GM12878 (cell line): ENCODE measurements at regions not wholly inside any gene's neighbourhood (a gene's known extent, or its start where the extent isn't known, plus 50 kb on each side); places are given as distances from the start of the nearest gene placed in this dataset.
A peak's percentile ranks its signal among the peaks of the same experiment; 100 is the strongest.

ENCODE experiments used
- ATAC-seq: fragments of 200-7000 bp; cut with Tn5 transposase; 3 replicates; pipeline ENCODE4 v1.9.1; 2020; ENCODE audit warnings: mild to moderate bottlenecking, moderate library complexity
- BruUV-seq: library from RNA; stranded (reverse); fragments of 400-500 nt; replicated peaks from 2 replicates; lab custom pipeline; 2021; lab: Mats Ljungman, UMichigan
- CTCF ChIA-PET: fragments of 300-600 bp; sonication (Branson Sonifier 250); formaldehyde crosslinking; extraction: SDS; loops from one replicate; lab custom pipeline; 2021; ENCODE audit warnings: inconsistent platforms; lab: Yijun Ruan, JAX
- POLR2A ChIA-PET: fragments of 350-600 bp; formaldehyde crosslinking; extraction: SDS; loops from one replicate; lab custom pipeline; 2021; ENCODE audit warnings: inconsistent platforms; lab: Charles Lee
- RAD21 ChIA-PET: fragments of 300-600 bp; sonication (Branson Sonifier 250); formaldehyde crosslinking; loops from one replicate; lab custom pipeline; 2023; ENCODE audit warnings: antibody characterized with exemption; ENCODE audit not compliant: unreplicated experiment; lab: Charles Lee
- SMC1A ChIA-PET: fragments of 300-600 bp; sonication (Branson Sonifier 250); formaldehyde crosslinking; loops from one replicate; lab custom pipeline; 2023; ENCODE audit not compliant: unreplicated experiment, uncharacterized antibody; lab: Charles Lee
- DNase-seq: peaks from one replicate; pipeline ENCODE4 v3.0.0-alpha.2; 2011; ENCODE audit warnings: low read depth, low spot score
- FAIRE-seq: peaks from 3 replicates; lab custom pipeline; 2011; peaks lifted over from hg19 to GRCh38; lab: Jason Lieb, UNC
- H2AFZ ChIP-seq: 2 replicates; pipeline ENCODE4 v1.6.0; 2011; ENCODE audit warnings: low read depth, low read length, control low read depth; ENCODE audit not compliant: control insufficient read depth
- H3K27ac ChIP-seq: 2 replicates; pipeline ENCODE4 v1.5.1; 2011; ENCODE audit warnings: control low read depth; ENCODE audit not compliant: control insufficient read depth, insufficient read depth
- H3K27me3 ChIP-seq, 2 experiments: replicated peaks in 1 of 2; 2 replicates each; pipeline versions ENCODE4 v1.6.0 to v1.6.1; 2011; ENCODE audit warnings: low read length in 1 of 2; ENCODE audit not compliant: control insufficient read depth in 2 of 2, insufficient read depth in 2 of 2
- H3K36me3 ChIP-seq, 2 experiments: 2 replicates each; pipeline ENCODE4 v1.5.1; 2011; ENCODE audit warnings: low read length in 1 of 2; ENCODE audit not compliant: control insufficient read depth in 2 of 2, insufficient read depth in 2 of 2
- H3K4me1 ChIP-seq: 2 replicates; pipeline ENCODE4 v1.6.1; 2011; ENCODE audit warnings: mild to moderate bottlenecking, low read length, moderate library complexity, mixed read lengths; ENCODE audit not compliant: control insufficient read depth, insufficient read depth
- H3K4me2 ChIP-seq: 2 replicates; pipeline ENCODE4 v1.6.0; 2011; ENCODE audit warnings: control low read depth; ENCODE audit not compliant: control insufficient read depth, insufficient read depth
- H3K4me3 ChIP-seq: fragments of 200-600 bp; sonication (generic); 2 replicates; pipeline ENCODE4 v1.5.1; 2016
- H3K79me2 ChIP-seq: 2 replicates; pipeline ENCODE4 v1.6.0; 2011; ENCODE audit warnings: low read length; ENCODE audit not compliant: control insufficient read depth, insufficient read depth
- H3K9ac ChIP-seq: 2 replicates; pipeline ENCODE4 v1.8.0; 2011; ENCODE audit warnings: low read length, control low read depth, mixed read lengths; ENCODE audit not compliant: control insufficient read depth, insufficient read depth
- H3K9me3 ChIP-seq: replicated peaks from 3 replicates; pipeline ENCODE4 v1.5.1; 2011; ENCODE audit warnings: mild to moderate bottlenecking, low read length; ENCODE audit not compliant: control insufficient read depth, insufficient read depth
- H4K20me1 ChIP-seq: 2 replicates; pipeline ENCODE4 v1.6.0; 2011; ENCODE audit not compliant: control insufficient read depth, insufficient read depth
- BHLHE40 ChIP-seq, 2 experiments: fragments of 450-650 bp in 1 of 2; IDR thresholded peaks; 2 replicates each; pipeline ENCODE4 v1.6.1; 2011 to 2017; ENCODE audit warnings: low read depth in 2 of 2, borderline replicate concordance in 1 of 2, improper control_type of control experiment in 1 of 2, low read length in 1 of 2, mild to moderate bottlenecking in 1 of 2
- DPF2 ChIP-seq: fragments of 450-650 bp; IDR thresholded peaks from 2 replicates; pipeline ENCODE4 v1.6.1; 2017; ENCODE audit warnings: mild to moderate bottlenecking
- IKZF2 ChIP-seq, 2 experiments: fragments of 450-650 bp; IDR thresholded peaks; 2 replicates each; pipeline ENCODE4 v1.6.1; 2017; ENCODE audit warnings: mild to moderate bottlenecking in 2 of 2, moderate library complexity in 2 of 2
- KLF5 ChIP-seq: fragments of 450-650 bp; IDR thresholded peaks from 2 replicates; pipeline ENCODE4 v1.6.1; 2014; ENCODE audit warnings: mild to moderate bottlenecking; ENCODE audit not compliant: partially characterized antibody
- MYC ChIP-seq: IDR thresholded peaks from 2 replicates; pipeline ENCODE4 v1.6.1; 2011; ENCODE audit warnings: mild to moderate bottlenecking, low read length, moderate library complexity, inconsistent platforms; ENCODE audit not compliant: insufficient read depth, insufficient replicate concordance, insufficient read length, severe bottlenecking
- NR2C2 ChIP-seq: IDR thresholded peaks from 2 replicates; pipeline ENCODE4 v1.6.1; 2011; ENCODE audit warnings: borderline replicate concordance, low read depth; ENCODE audit not compliant: control insufficient read depth, insufficient read length
- POLR2AphosphoS5 ChIP-seq: IDR thresholded peaks from 2 replicates; pipeline ENCODE4 v1.6.1; 2011; ENCODE audit warnings: mild to moderate bottlenecking, low read length, inconsistent platforms
- RUNX3 ChIP-seq: IDR thresholded peaks from 2 replicates; pipeline ENCODE4 v1.6.1; 2012; ENCODE audit warnings: low read length, inconsistent platforms
- SRF ChIP-seq, 2 experiments: IDR thresholded peaks; 2 replicates each; pipeline ENCODE4 v1.6.1; 2011; ENCODE audit warnings: low read depth in 2 of 2, low read length in 2 of 2, mild to moderate bottlenecking in 1 of 2, moderate library complexity in 1 of 2
- TBL1XR1 ChIP-seq: IDR thresholded peaks from 2 replicates; pipeline ENCODE4 v1.6.1; 2012; ENCODE audit warnings: low read depth, low read length, improper control_type of control experiment
- ZBED1 ChIP-seq: IDR thresholded peaks from 2 replicates; pipeline ENCODE4 v1.6.1; 2016; ENCODE audit warnings: borderline replicate concordance
- WGBS: methylation state at CpG from one replicate; pipeline ENCODE4 v1.1.6; 2016; ENCODE audit warnings: low lambda C conversion rate; ENCODE audit not compliant: insufficient replicate concordance, insufficient coverage; ENCODE audit errors: missing lambda C conversion rate; 5-methylcytosine and 5-hydroxymethylcytosine counted together
- in situ Hi-C: fragments of 300-500 bp; cut with MboI; formaldehyde crosslinking; loops from 9 replicates; pipeline ENCODE4 v1.14.3; 2018; ENCODE audit warnings: mixed read lengths
- intact Hi-C: fragments of 100-400 bp; cut with micrococcal nuclease; formaldehyde crosslinking; loops from one replicate; pipeline ENCODE4 v1.14.2; 2022; ENCODE audit not compliant: unreplicated experiment
- TF ChIP-seq, protein P1 (sequence below): IDR thresholded peaks from 2 replicates; pipeline ENCODE4 v1.6.1; 2012; ENCODE audit warnings: low read depth, low read length, improper control_type of control experiment
- TF ChIP-seq, protein P2 (sequence below): fragments of 450-650 bp; conservative IDR thresholded peaks from 2 replicates; pipeline ENCODE4 v1.6.1; 2017; ENCODE audit warnings: mild to moderate bottlenecking, moderate library complexity

GRCh38 chr1:209398313-209398991 is 185.1 kb upstream of the CAMK1G start:
- Histone ChIP-seq H3K4me3 (no peak overlapping the region), H3K9ac (no peak overlapping the region), H3K79me2 (no peaks in the 10 kb centered on the region), H3K9me3 (no peaks in the 10 kb centered on the region), H3K27me3 (no peaks in the 10 kb centered on the region; a peak in 1 of 4 replicates), H3K4me2 (no peak overlapping the region), H3K27ac (no peak overlapping the region), H3K36me3 (no peaks in the 10 kb centered on the region), H3K4me1 (no peaks in the 10 kb centered on the region), H2AFZ (no peak overlapping the region), H4K20me1 (no peaks in the 10 kb centered on the region)
- TF ChIP-seq, protein P1, sequence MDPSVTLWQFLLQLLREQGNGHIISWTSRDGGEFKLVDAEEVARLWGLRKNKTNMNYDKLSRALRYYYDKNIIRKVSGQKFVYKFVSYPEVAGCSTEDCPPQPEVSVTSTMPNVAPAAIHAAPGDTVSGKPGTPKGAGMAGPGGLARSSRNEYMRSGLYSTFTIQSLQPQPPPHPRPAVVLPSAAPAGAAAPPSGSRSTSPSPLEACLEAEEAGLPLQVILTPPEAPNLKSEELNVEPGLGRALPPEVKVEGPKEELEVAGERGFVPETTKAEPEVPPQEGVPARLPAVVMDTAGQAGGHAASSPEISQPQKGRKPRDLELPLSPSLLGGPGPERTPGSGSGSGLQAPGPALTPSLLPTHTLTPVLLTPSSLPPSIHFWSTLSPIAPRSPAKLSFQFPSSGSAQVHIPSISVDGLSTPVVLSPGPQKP, result peak; percentile 46; the same call in 1 of the 2 replicates
- TF ChIP-seq RUNX3 (no peak), MYC (no peak), KLF5 (no peak), TBL1XR1 (no peak), NR2C2 (no peak), SRF (IDR thresholded peaks at IDR 0.05; ENCODE audit: low read depth in 2 of 2, low read length in 2 of 2) (peak; percentile 40 to 72; a peak in 1 of 4 replicates), DPF2 (no peak), ZBED1 (no peak), IKZF2 (IDR thresholded peaks at IDR 0.05) (no peak), BHLHE40 (IDR thresholded peaks at IDR 0.05; ENCODE audit: borderline replicate concordance in 1 of 2, low read depth in 2 of 2, low read length in 1 of 2) (no peak), POLR2AphosphoS5 (no peak)
- TF ChIP-seq, protein P2, sequence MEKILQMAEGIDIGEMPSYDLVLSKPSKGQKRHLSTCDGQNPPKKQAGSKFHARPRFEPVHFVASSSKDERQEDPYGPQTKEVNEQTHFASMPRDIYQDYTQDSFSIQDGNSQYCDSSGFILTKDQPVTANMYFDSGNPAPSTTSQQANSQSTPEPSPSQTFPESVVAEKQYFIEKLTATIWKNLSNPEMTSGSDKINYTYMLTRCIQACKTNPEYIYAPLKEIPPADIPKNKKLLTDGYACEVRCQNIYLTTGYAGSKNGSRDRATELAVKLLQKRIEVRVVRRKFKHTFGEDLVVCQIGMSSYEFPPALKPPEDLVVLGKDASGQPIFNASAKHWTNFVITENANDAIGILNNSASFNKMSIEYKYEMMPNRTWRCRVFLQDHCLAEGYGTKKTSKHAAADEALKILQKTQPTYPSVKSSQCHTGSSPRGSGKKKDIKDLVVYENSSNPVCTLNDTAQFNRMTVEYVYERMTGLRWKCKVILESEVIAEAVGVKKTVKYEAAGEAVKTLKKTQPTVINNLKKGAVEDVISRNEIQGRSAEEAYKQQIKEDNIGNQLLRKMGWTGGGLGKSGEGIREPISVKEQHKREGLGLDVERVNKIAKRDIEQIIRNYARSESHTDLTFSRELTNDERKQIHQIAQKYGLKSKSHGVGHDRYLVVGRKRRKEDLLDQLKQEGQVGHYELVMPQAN, result no peak
- BruUV-seq, result no TSS peak
- no peak for FAIRE-seq
- POLR2A ChIA-PET, result no interaction called here
- RAD21 ChIA-PET, result interaction anchor here (1.1 kb wide), 1 partner anchor 47 kb away, joined by 4 read pairs; no protein-coding TSS in a partner anchor
- CTCF ChIA-PET, result interaction anchor here (1.7 kb wide), 1 partner anchor 19 kb away, joined by 4 read pairs; no protein-coding TSS in a partner anchor
- ATAC-seq, result peak; percentile 31; the same call in 1 of the 3 replicates
- WGBS, result 8% methylated on average over 5 of the region's 5 CpGs
- in situ Hi-C loops, result no loop called here
- SMC1A ChIA-PET, result interaction anchor here (1.2 to 1.3 kb wide), 2 partner anchors 7 to 16 kb away, joined by 3 to 4 read pairs; no protein-coding TSS in a partner anchor
- intact Hi-C loops, result no loop called here
- DNase-seq, result no peak
